Transverse colon (tissue), 4 donors: ENCODE measurements at regions not wholly inside any gene's neighbourhood (a gene's known extent, or its start where the extent isn't known, plus 50 kb on each side); places are given as distances from the start of the nearest gene placed in this dataset.

ENCODE experiments used
- DNase-seq: peaks from one replicate; pipeline ENCODE4 v3.0.0-alpha.2; 2019
- H3K27ac ChIP-seq, 4 donors: fragments of 200-600 bp; sonication (generic); 2 replicates each; pipeline ENCODE4 v1.5.1; 2016 to 2018; ENCODE audit warnings: inconsistent platforms in 4 of 4
- H3K27me3 ChIP-seq: fragments of 200-600 bp; sonication (generic); 2 replicates; pipeline ENCODE4 v1.5.1; 2017; ENCODE audit warnings: inconsistent platforms
- H3K36me3 ChIP-seq, 4 donors: fragments of 200-600 bp; sonication (generic); 2 replicates each; pipeline ENCODE4 v1.5.1; 2017 to 2019; ENCODE audit warnings: inconsistent platforms in 4 of 4
- H3K4me1 ChIP-seq, 4 donors: fragments of 200-600 bp; sonication (generic); 2 replicates each; pipeline ENCODE4 v1.5.1; 2017 to 2020; ENCODE audit warnings: inconsistent platforms in 4 of 4
- H3K4me3 ChIP-seq, 4 donors: fragments of 200-600 bp; sonication (generic); 1 replicate in 1 of 4; 2 replicates in 3 of 4; pipeline versions ENCODE4 v1.5.1 to v1.6.1; 2017 to 2019; ENCODE audit warnings: inconsistent platforms in 4 of 4
- H3K9me3 ChIP-seq, 2 donors: fragments of 200-600 bp; sonication (generic); 2 replicates each; pipeline ENCODE4 v1.5.1; 2017 to 2019; ENCODE audit warnings: inconsistent platforms in 2 of 2
- CTCF ChIP-seq, 5 experiments: fragments of 200-600 bp in 3 of 5; fragments of 450-650 bp in 2 of 5; sonication (generic) in 3 of 5; IDR thresholded peaks; 1 replicate in 2 of 5; 2 replicates in 3 of 5; pipeline ENCODE4 v1.5.1; 2016 to 2017; ENCODE audit warnings: antibody characterized with exemption in 5 of 5, inconsistent platforms in 3 of 5, mild to moderate bottlenecking in 2 of 5, moderate library complexity in 1 of 5
- EP300 ChIP-seq: sonication (generic); formaldehyde crosslinking; IDR thresholded peaks from one replicate; pipeline ENCODE4 v1.6.1; 2017; ENCODE audit warnings: antibody characterized with exemption, low read depth
- POLR2A ChIP-seq: fragments of 450-650 bp; IDR thresholded peaks from one replicate; pipeline ENCODE4 v1.6.1; 2016; ENCODE audit warnings: antibody characterized with exemption, mild to moderate bottlenecking, moderate library complexity
- POLR2AphosphoS5 ChIP-seq, 3 donors: sonication (generic); formaldehyde crosslinking; IDR thresholded peaks; one replicate each; pipeline ENCODE4 v1.6.1; 2016; ENCODE audit warnings: antibody characterized with exemption in 3 of 3
- WGBS, 2 donors: methylation state at CpG; one replicate each; pipeline ENCODE4 v1.1.5; 2018; ENCODE audit warnings: low coverage in 1 of 2; 5-methylcytosine and 5-hydroxymethylcytosine counted together
- in situ Hi-C, 4 donors: fragments of 200-750 bp; cut with MboI; loops; one replicate each; pipeline versions ENCODE4 v1.15.0 to v1.15.1; 2017; ENCODE audit warnings: low sequenced_read_pairs in 3 of 4, low pct_ligation_motif_present in 1 of 4, low pct_unique_long_range_greater_than_20kb in 1 of 4
- intact Hi-C: fragments of 100-400 bp; cut with DNase I; formaldehyde crosslinking; loops from one replicate; pipeline ENCODE4 v1.15.1; 2023; ENCODE audit warnings: low total_unique reads

GRCh38 chr5:56467176-56467717, 234.1 kb upstream of the ANKRD55 start:
- H3K9me3 ChIP-seq = no peaks in the 10 kb centered on the region
- H3K4me3 ChIP-seq = no peak overlapping the region
- peaks cover 0 to 6% (median 0%) of the 10 kb centered on the region in 4 donors for H3K4me1 ChIP-seq
- in situ Hi-C loops = no loop called here
- WGBS, 2 donors = 80 to 88% methylated on average over 3 to 5 of the region's 5 CpGs
- DNase-seq = no peak
- intact Hi-C loops = no loop called here
- no peaks in the 10 kb centered on the region for H3K36me3 ChIP-seq
- no peaks in the 10 kb centered on the region for H3K27me3 ChIP-seq
- TF ChIP-seq EP300 = no peak
- TF ChIP-seq POLR2AphosphoS5 (IDR thresholded peaks at IDR 0.05) = no peak
- TF ChIP-seq CTCF (IDR thresholded peaks at IDR 0.05) = no peak
- TF ChIP-seq POLR2A = no peak
- H3K27ac ChIP-seq = no peak overlapping the region

- intact Hi-C loops = no loop called here
- in situ Hi-C loops = no loop called here
- no peaks in the 10 kb centered on the region for H3K27me3 ChIP-seq
- no peaks in the 10 kb centered on the region for H3K36me3 ChIP-seq
- no peak overlapping the region for H3K4me3 ChIP-seq
- no peak overlapping the region for H3K27ac ChIP-seq
- H3K9me3 ChIP-seq = no peaks in the 10 kb centered on the region
- WGBS, 2 donors = 91% methylated on average over 1 to 7 of the region's 7 CpGs
- DNase-seq = no peak
- TF ChIP-seq POLR2AphosphoS5 (IDR thresholded peaks at IDR 0.05) = no peak
- TF ChIP-seq CTCF (IDR thresholded peaks at IDR 0.05) = no peak
- no peak for TF ChIP-seq EP300
- TF ChIP-seq POLR2A = no peak
- H3K4me1 ChIP-seq = peaks cover 0 to 6% (median 0%) of the 10 kb centered on the region in 4 donors
Observed at GRCh38 chr5:56466136-56466816, 233.1 kb upstream of the ANKRD55 start.

GRCh38 chr5:56465769-56466135, 232.6 kb upstream of the ANKRD55 start:
- Histone ChIP-seq H3K36me3 (no peaks in the 10 kb centered on the region), H3K27ac (no peak overlapping the region), H3K4me3 (no peak overlapping the region), H3K4me1 (peaks cover 0 to 6% (median 0%) of the 10 kb centered on the region in 4 donors), H3K27me3 (no peaks in the 10 kb centered on the region), H3K9me3 (no peaks in the 10 kb centered on the region)
- DNase-seq = no peak
- WGBS, 2 donors = 85 to 87% methylated on average over 2 of the region's 2 CpGs
- intact Hi-C loops (no loop called here), in situ Hi-C loops (no loop called here)
- TF ChIP-seq CTCF (IDR thresholded peaks at IDR 0.05) (no peak), POLR2AphosphoS5 (IDR thresholded peaks at IDR 0.05) (no peak), POLR2A (no peak)

GRCh38 chr5:56464935-56465768, 232.0 kb upstream of the ANKRD55 start:
- Histone ChIP-seq H3K4me3 (no peak overlapping the region), H3K9me3 (no peaks in the 10 kb centered on the region), H3K36me3 (no peaks in the 10 kb centered on the region), H3K27ac (no peak overlapping the region), H3K4me1 (peaks cover 0 to 6% (median 0%) of the 10 kb centered on the region in 4 donors), H3K27me3 (no peaks in the 10 kb centered on the region)
- intact Hi-C loops = no loop called here
- TF ChIP-seq POLR2A = no peak
- TF ChIP-seq POLR2AphosphoS5 (IDR thresholded peaks at IDR 0.05) = no peak
- no peak for TF ChIP-seq EP300
- no peak for TF ChIP-seq CTCF (IDR thresholded peaks at IDR 0.05)
- in situ Hi-C loops = no loop called here
- WGBS, 2 donors = 67 to 77% methylated on average over 7 to 10 of the region's 10 CpGs
- DNase-seq = no peak
